NB4 (cell line): ENCODE measurements at regions not wholly inside any gene's neighbourhood (a gene's known extent, or its start where the extent isn't known, plus 50 kb on each side); places are given as distances from the start of the nearest gene placed in this dataset.

Experiments used
- DNase-seq: peaks from one replicate; pipeline ENCODE4 v3.0.0; 2010; ENCODE audit warnings: low read depth
- H3K4me3 ChIP-seq: one replicate; pipeline ENCODE4 v1.5.1; 2011; ENCODE audit warnings: mild to moderate bottlenecking, low read depth, low read length, moderate library complexity
- MYC ChIP-seq: IDR thresholded peaks from 2 replicates; pipeline ENCODE4 v1.6.1; 2011; ENCODE audit warnings: low read depth, low read length
- POLR2A ChIP-seq: IDR thresholded peaks from 2 replicates; pipeline ENCODE4 v1.6.1; 2011; ENCODE audit warnings: mild to moderate bottlenecking; ENCODE audit not compliant: insufficient read length; ENCODE audit errors: extremely low read depth
- TF ChIP-seq, protein P1 (sequence below): IDR thresholded peaks from one replicate; pipeline ENCODE4 v1.5.1; 2012; ENCODE audit warnings: low read depth, low read length
- TF ChIP-seq, protein P2 (sequence below): IDR thresholded peaks from 2 replicates; pipeline ENCODE4 v1.6.1; 2011; ENCODE audit warnings: low read depth, low read length

DNA sequence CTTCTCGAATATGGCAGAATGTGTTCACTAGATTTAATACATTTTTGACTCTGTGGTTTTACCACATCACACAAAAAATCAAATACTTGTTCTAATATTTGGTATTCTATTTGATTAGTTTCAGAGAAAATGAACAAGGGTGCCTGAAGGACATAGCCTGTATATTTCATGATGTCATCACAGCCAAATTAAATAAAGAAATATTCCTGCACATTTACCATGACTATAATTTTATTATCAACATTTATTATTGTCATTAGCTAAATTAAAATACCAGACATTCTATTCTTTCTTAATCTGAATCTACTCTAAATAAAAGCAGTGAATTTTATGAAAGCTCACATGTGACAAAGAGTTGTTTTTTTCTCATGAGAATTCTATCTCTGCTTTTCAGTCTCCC is 980.5 kb downstream of the PCDH18 start:
- DNase-seq: no peak
- no peak overlapping the region for H3K4me3 ChIP-seq
- TF ChIP-seq, protein P1, sequence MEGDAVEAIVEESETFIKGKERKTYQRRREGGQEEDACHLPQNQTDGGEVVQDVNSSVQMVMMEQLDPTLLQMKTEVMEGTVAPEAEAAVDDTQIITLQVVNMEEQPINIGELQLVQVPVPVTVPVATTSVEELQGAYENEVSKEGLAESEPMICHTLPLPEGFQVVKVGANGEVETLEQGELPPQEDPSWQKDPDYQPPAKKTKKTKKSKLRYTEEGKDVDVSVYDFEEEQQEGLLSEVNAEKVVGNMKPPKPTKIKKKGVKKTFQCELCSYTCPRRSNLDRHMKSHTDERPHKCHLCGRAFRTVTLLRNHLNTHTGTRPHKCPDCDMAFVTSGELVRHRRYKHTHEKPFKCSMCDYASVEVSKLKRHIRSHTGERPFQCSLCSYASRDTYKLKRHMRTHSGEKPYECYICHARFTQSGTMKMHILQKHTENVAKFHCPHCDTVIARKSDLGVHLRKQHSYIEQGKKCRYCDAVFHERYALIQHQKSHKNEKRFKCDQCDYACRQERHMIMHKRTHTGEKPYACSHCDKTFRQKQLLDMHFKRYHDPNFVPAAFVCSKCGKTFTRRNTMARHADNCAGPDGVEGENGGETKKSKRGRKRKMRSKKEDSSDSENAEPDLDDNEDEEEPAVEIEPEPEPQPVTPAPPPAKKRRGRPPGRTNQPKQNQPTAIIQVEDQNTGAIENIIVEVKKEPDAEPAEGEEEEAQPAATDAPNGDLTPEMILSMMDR: no peak
- TF ChIP-seq POLR2A (no peak), MYC (no peak)
- TF ChIP-seq, protein P2, sequence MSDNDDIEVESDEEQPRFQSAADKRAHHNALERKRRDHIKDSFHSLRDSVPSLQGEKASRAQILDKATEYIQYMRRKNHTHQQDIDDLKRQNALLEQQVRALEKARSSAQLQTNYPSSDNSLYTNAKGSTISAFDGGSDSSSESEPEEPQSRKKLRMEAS: no peak

DNA sequence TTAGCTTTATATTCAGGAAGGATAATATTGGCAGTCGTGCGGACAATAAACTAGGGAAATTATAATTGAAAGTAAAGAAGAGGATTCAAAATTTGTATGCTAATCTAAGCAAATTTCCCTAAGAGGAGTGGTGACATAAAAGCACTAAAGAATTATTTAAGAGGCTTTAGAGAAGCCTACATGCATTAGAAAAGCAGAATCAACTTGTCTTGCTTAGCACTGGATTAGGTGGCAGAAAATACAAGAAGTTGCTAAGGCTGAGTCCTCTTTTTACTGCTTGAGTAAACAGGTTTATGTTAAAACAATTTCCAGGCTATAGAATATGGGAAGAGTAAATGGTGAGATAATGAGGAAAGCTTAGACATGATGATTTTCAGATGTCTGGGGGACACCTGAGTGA is 991.5 kb downstream of the PCDH18 start:
- DNase-seq: no peak

DNA sequence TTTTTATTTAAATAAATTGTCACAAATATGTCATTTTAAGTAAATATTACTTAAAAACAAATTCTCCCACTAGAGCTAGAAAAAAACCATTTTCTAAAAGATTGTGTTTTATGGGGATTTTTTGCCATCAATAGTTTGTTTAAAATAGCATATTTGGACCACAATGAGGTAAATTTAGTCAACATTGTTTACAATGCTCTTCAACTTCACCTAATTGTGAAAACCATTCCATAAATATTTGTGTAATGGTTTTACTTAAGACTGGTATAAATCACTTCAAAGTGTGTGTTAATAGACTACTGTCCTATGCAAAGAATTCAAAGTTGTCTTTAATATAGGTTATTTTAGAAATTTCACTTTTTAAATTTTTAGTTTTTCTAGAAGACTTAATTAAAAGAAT is 1004.2 kb downstream of the PCDH18 start:
- TF ChIP-seq POLR2A: no peak
- TF ChIP-seq, protein P2: no peak
- TF ChIP-seq, protein P1: no peak
- TF ChIP-seq MYC: no peak
- no peak overlapping the region for H3K4me3 ChIP-seq
- no peak for DNase-seq

More for the DNA sequence above, 991.5 kb downstream of the PCDH18 start:
- TF ChIP-seq POLR2A (no peak), MYC (no peak)
- TF ChIP-seq, protein P2: no peak
- TF ChIP-seq, protein P1: no peak
- no peak overlapping the region for H3K4me3 ChIP-seq

DNA sequence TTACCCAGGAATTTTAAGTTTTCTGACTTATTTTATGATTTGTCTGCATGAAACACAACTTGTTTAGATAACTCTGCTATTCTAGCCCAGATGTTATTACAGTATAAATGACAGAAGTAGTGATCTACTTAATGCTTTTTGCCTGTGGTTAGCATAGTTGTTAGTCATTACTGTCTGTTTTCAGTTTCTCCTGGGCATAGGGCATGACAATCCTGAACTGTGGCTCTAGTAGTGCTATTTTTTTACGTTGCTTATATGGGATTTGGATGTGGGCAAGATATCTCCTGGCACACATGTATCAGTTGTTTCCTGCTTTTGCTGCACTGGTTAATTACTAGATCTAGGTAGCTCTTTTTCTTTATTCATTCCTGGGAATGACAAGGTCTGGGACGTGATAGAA is 1005.8 kb downstream of the PCDH18 start:
- TF ChIP-seq, protein P1: no peak
- TF ChIP-seq, protein P2: no peak
- TF ChIP-seq MYC (no peak), POLR2A (no peak)

DNA sequence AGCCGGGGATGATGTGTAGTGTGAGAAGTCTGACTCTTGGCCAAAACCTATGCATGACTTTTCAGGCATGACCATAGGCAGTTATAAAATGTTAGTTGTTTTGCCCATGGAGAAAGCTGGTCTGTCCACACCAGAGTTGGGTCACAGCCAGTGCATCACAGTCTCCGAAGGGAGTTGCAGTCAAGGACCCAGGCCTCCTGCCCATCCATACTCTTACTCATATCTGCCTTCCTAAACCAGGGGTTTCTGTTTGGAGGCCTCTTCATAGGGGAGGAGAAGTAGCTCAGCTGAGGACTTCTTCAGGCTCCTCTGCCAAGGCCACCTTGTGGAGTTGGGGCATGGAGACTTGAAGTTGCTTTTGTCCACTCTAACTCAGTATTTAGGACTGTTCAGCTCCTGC is 1008.3 kb downstream of the PCDH18 start:
- H3K4me3 ChIP-seq: no peak overlapping the region
- DNase-seq: no peak
- TF ChIP-seq POLR2A (no peak), MYC (no peak)
- TF ChIP-seq, protein P2: no peak
- TF ChIP-seq, protein P1: no peak

More for the DNA sequence above, 1005.8 kb downstream of the PCDH18 start:
- no peak for DNase-seq
- H3K4me3 ChIP-seq: no peak overlapping the region

DNA sequence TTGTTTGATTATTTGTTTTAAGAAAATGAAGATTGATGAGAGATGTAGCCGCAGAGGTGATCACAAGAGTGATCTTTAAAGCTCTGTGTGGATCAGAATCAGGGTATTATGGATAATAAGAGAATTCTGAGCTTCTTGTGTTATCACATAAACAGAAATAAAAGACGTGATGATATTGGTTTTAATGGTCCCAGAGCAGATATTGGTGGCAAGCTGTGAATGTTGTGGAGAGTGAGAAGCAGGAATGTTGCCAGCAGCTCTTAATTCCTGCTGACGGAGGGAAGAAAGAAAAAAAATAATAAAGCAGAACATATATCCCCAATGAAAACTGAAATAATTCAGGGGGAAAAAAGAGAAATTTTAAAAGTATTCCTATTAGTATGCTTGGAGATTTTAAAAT is 1015.9 kb downstream of the PCDH18 start:
- no peak for DNase-seq
- TF ChIP-seq, protein P2: no peak
- TF ChIP-seq POLR2A (no peak), MYC (no peak)
- TF ChIP-seq, protein P1: no peak
- H3K4me3 ChIP-seq: no peak overlapping the region
